GM21447 (cell line): ENCODE measurements at regions not wholly inside any gene's neighbourhood (a gene's known extent, or its start where the extent isn't known, plus 50 kb on each side); places are given as distances from the start of the nearest gene placed in this dataset.

Source experiments
- ATAC-seq: cut with Tn5 transposase; IDR thresholded peaks from one replicate; pipeline ENCODE4 v1.9.1; 2021; ENCODE audit not compliant: unreplicated experiment

- no peak for ATAC-seq
Observed at GRCh38 chr2:156165742-156166141, 166.8 kb downstream of the NR4A2 start.

GRCh38 chr2:156164091-156164720, 168.3 kb downstream of the NR4A2 start:
- ATAC-seq: no peak

- ATAC-seq: no peak
Observed at GRCh38 chr2:156158808-156159207, 173.7 kb downstream of the NR4A2 start.

GRCh38 chr2:156157670-156158069, 174.9 kb downstream of the NR4A2 start:
- no peak for ATAC-seq

GRCh38 chr2:156156580-156156979, 175.9 kb downstream of the NR4A2 start:
- no peak for ATAC-seq

- no peak for ATAC-seq
Observed at GRCh38 chr2:156155319-156155718, 177.2 kb downstream of the NR4A2 start.

GRCh38 chr2:156151351-156151750, 181.2 kb downstream of the NR4A2 start:
- ATAC-seq: no peak

GRCh38 chr2:156147594-156148330, 184.8 kb downstream of the NR4A2 start:
- peak; percentile 63 for ATAC-seq

GRCh38 chr2:156145976-156146375, 186.5 kb downstream of the NR4A2 start:
- ATAC-seq: no peak

GRCh38 chr2:156145469-156145868, 187.1 kb downstream of the NR4A2 start:
- no peak for ATAC-seq

- no peak for ATAC-seq
Observed at GRCh38 chr2:156136566-156136965, 196.0 kb downstream of the NR4A2 start.

- ATAC-seq: no peak
Observed at GRCh38 chr2:156134887-156135286, 197.6 kb downstream of the NR4A2 start.

GRCh38 chr2:156132941-156133340, 199.6 kb downstream of the NR4A2 start:
- ATAC-seq: no peak

GRCh38 chr2:156132130-156132529, 200.4 kb downstream of the NR4A2 start:
- ATAC-seq: no peak

GRCh38 chr2:156129227-156129626, 203.3 kb downstream of the NR4A2 start:
- no peak for ATAC-seq

GRCh38 chr2:156125018-156125417, 207.5 kb downstream of the NR4A2 start:
- ATAC-seq: no peak

- ATAC-seq: no peak
Observed at GRCh38 chr2:156124458-156124857, 208.1 kb downstream of the NR4A2 start.

- no peak for ATAC-seq
Observed at GRCh38 chr2:156118753-156119416, 213.6 kb downstream of the NR4A2 start.

- no peak for ATAC-seq
Observed at GRCh38 chr2:156116113-156116512, 216.4 kb downstream of the NR4A2 start.

GRCh38 chr2:156115338-156115737, 217.2 kb downstream of the NR4A2 start:
- no peak for ATAC-seq

GRCh38 chr2:156112323-156112722, 220.2 kb downstream of the NR4A2 start:
- no peak for ATAC-seq

GRCh38 chr2:156110890-156111289, 221.6 kb downstream of the NR4A2 start:
- ATAC-seq: peak; percentile 98
